Stimulated activated CD8-positive, alpha-beta memory T cell treated with anti-CD3 and anti-CD28 coated beads, Interleukin-15, amount 100 ng/mL, for 1 hour (primary cell): ENCODE measurements at regions not wholly inside any gene's neighbourhood (a gene's known extent, or its start where the extent isn't known, plus 50 kb on each side); places are given as distances from the start of the nearest gene placed in this dataset.

Source experiments
- DNase-seq: peaks from one replicate; pipeline ENCODE4 v3.0.0-alpha.2; 2020; ENCODE audit warnings: low read depth

- no peak for DNase-seq
These were observed 71.3 kb downstream of the CPN2 start for GRCh38 chr3:194279701-194280360.

GRCh38 chr3:194280777-194281176, 70.4 kb downstream of the CPN2 start:
- no peak for DNase-seq

DNA sequence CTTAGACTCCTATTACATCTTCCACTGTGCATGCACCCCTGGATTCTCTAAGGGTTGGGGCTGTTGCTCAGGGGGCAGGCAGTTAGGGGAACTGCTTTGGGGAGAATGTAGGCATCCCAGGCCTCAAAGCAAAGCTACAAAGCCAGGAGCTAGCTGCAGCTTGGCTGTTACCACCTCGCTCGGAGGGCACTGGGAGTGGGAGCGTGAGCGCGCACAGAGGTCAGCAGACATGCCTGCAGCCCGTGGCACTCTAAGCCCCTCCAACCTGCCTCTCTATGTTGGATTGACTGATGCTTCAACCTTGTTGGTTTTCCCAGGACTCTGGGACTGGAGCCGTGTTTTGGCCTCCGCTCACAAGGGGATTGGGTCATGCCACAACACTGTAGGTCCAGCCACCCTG, 69.8 kb downstream of the CPN2 start:
- DNase-seq, result no peak

DNA sequence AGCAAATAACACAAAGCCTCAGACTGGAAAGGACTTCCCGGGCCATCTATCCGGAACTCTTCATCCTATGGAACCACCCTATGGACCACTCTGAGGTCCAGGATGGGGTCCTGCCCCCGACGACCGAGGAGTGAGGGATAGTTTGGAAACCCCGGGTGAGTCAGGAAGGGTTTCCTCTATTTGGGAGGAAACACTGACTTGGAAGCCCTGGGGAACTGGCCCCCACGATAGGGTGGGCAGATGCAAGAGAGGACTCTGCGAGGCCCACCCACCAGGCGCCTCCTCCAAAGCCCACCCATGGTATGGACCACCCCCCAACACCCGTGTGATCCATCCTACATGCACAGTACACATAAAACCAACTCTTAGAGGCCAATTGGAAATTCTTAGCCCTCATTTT, 69.4 kb downstream of the CPN2 start:
- no peak for DNase-seq

DNA sequence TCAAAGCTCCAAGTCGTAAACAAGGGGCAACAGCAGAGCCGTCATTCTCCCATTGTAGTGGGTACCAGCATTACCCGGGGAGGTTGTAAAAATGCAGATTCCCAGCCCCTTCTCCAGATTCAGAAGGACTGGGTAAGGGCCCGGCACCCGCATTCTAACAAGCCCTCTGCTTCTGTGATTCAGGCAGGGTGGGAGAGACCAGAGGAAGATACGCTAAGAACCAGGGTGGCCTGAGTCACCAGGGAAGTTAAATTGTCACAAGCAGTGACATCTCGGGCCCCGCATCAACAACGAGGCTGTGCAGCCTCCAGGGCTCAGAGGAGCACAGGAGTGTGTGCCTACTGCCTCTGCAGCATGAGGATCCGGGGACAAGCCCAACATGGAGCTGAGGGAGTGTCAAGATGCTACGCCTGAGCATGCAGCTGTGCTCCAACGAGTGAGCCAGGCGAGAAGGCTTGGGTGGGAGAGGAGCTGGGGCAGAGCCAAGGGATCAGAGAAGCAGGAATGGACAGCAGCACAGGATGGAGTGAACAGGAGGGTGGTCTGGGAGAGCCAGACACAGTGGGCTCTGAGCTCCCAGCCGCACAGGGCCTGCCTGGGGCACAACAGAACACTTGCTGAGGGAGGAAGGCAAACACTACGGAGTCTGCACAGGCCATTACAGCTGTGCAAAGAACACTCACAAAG, 68.5 kb downstream of the CPN2 start:
- no peak for DNase-seq

GRCh38 chr3:194283221-194284006, 67.7 kb downstream of the CPN2 start:
- no peak for DNase-seq

GRCh38 chr3:194284351-194284750, 66.8 kb downstream of the CPN2 start:
- no peak for DNase-seq

DNA sequence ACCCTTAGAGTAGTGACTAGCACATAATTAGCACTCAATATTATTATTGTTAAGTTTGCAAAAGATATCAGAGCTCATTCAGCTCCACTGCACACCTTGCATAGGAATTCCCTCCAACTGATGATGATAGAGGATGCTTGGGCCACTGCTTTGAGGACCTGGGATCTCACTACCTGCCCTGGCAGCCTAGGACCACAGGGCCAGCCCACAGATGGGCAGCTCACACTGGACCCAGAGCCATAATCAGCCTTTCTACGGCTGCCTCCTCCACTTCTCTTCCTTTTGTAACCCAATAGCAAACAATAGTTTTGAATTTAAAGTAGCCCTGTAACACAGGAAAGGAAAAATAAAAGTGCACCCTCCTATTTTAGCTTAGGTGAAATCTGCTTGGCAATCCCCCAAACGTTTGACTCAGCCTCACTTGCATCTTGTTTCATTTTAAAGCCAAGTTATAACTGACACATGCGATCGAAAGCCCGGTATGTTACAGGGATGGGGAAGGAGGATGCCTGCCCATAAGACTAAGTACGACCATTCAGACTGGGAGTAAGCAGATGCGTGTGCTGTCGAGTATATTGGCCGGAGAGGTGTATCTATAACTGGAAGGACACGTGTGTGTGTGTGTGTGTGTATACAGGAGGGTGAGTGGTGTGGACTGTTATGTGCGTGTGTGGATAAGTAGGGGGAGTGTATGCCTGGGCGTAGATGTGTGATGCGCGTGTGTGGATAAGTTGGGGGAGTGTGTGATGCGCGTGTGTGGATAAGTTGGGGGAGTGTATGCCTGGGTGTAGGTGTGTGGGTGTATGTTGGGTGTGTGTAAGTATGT, 65.9 kb downstream of the CPN2 start:
- DNase-seq, result no peak

GRCh38 chr3:194285850-194286197, 65.3 kb downstream of the CPN2 start:
- no peak for DNase-seq

GRCh38 chr3:194286375-194287146, 64.6 kb downstream of the CPN2 start:
- no peak for DNase-seq

DNA sequence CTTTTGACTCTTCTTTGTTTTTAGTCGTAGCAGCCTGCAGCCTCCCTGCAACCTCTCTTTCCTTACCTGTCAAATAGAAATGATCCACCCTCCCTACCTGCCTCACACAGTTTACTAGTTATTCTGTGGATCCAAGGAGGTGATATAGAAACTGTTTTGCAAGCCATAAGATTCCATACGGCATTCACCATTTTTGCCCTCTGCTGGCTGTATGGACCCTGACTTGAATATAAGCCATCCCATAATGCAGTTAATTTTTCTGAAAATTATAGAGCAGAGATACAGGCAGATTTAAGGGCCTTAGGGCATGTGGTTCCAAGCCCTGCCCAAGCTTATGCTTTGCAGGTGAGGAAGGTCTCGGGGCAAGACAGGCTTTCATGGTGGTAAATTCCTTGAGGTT, 63.8 kb downstream of the CPN2 start:
- no peak for DNase-seq

DNA sequence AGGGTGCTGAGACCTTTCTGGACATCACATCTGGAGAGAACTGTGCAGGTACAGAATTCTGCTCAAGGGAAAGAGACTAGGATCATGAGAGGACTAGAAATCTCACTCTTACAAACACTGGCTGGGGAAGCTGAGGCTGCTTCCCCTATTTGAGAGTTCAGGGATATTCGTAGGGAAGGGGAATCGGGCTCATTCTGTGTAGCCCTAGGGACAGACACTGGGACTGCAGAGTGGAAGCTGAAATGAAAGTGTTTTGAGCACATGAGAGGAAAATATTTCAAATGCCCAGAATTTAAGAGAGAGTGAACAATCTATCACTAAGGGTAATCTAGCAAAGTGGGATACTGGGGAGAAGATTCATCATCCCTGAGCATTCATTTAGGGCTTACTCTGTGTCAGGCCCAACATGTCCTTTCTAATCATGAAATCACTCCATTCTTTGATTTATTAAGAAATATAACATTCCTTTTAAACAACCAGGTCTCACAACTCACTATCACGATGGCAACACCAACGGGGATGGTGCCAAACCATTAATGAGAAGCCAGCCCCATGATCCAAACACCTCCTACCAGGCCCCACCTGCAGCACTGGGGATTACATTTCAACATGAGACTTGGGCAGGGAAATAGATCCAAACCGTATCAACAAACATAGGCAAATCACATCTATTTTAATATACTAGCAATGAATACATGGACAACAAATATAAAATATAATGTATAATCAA, 63.0 kb downstream of the CPN2 start:
- DNase-seq, result no peak
